ENCODE measurements at regions not wholly inside any gene's neighbourhood (a gene's known extent, or its start where the extent isn't known, plus 50 kb on each side); places are given as distances from the start of the nearest gene placed in this dataset.

DNA sequence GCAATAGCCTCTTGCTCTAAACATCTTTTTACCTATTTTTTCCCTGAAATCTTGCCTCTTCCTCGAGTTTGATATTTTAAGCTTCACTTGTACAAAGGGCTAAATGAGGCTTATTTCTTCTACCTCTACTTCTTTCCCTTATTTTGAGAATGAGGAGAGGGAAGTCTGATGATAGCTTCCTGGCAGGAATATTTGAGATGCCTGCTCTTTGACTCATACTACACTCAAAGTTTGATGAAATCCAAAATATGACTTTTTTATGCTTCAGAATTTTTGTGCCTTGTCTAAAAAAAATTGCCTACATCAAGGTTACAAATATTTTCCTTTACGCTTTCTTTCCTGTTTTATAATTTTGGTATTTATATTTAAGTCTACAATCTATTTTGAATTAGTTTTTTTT, 624.4 kb upstream of the PLXNA2 start:
- TF ChIP-seq EZH2 (IDR thresholded peaks at IDR 0.05; ENCODE audit: borderline replicate concordance, insufficient read depth, low read length, poor library complexity, severe bottlenecking): no peak
- no peak for TF ChIP-seq SMC3 (conservative IDR thresholded peaks at IDR 0.05; ENCODE audit: poor library complexity)
- TF ChIP-seq, protein P1, sequence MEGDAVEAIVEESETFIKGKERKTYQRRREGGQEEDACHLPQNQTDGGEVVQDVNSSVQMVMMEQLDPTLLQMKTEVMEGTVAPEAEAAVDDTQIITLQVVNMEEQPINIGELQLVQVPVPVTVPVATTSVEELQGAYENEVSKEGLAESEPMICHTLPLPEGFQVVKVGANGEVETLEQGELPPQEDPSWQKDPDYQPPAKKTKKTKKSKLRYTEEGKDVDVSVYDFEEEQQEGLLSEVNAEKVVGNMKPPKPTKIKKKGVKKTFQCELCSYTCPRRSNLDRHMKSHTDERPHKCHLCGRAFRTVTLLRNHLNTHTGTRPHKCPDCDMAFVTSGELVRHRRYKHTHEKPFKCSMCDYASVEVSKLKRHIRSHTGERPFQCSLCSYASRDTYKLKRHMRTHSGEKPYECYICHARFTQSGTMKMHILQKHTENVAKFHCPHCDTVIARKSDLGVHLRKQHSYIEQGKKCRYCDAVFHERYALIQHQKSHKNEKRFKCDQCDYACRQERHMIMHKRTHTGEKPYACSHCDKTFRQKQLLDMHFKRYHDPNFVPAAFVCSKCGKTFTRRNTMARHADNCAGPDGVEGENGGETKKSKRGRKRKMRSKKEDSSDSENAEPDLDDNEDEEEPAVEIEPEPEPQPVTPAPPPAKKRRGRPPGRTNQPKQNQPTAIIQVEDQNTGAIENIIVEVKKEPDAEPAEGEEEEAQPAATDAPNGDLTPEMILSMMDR (IDR thresholded peaks at IDR 0.05; ENCODE audit: poor library complexity, severe bottlenecking): no peak
- no peak for TF ChIP-seq POLR2AphosphoS5 (IDR thresholded peaks at IDR 0.05)
- no peak for TF ChIP-seq EP300 (conservative IDR thresholded peaks at IDR 0.05; ENCODE audit: poor library complexity, severe bottlenecking)
- TF ChIP-seq MXI1 (conservative IDR thresholded peaks at IDR 0.05; ENCODE audit: poor library complexity, severe bottlenecking): no peak
